SK-N-MC (cell line): ENCODE measurements at regions not wholly inside any gene's neighbourhood (a gene's known extent, or its start where the extent isn't known, plus 50 kb on each side); places are given as distances from the start of the nearest gene placed in this dataset.

Experiments
- EZH2 ChIP-seq: fragments of 200-600 bp; sonication (generic); IDR thresholded peaks from one replicate; pipeline ENCODE4 v1.6.1; 2017; ENCODE audit warnings: antibody characterized with exemption
- POLR2AphosphoS5 ChIP-seq: IDR thresholded peaks from 2 replicates; pipeline ENCODE4 v1.6.1; 2012; ENCODE audit warnings: mild to moderate bottlenecking, low read depth, low read length, borderline replicate concordance

DNA sequence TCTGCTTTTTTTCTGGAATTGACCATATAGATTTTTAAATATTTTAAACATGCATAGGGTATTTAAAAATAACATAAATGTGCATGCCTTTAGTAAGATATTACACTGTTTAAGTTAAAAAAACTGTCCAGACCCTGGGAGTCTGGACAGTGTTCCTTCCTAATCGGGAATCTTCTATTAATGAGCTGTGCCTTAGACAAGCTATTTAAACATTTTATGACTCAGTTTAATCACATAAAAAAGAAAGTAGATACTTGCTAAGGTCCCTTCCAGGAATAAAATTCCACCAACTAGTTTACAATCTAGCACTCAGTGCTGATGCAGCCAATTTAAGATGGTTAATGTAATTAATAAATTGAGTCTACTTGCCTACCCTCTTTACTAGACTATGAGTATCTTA lies 140.4 kb upstream of the DPH6 start:
- TF ChIP-seq POLR2AphosphoS5 = no peak
- TF ChIP-seq EZH2 = no peak
